Stimulated activated CD8-positive, alpha-beta memory T cell treated with anti-CD3 and anti-CD28 coated beads, Interleukin-4, amount 100 ng/mL, for 24 hours (primary cell): ENCODE measurements at regions not wholly inside any gene's neighbourhood (a gene's known extent, or its start where the extent isn't known, plus 50 kb on each side); places are given as distances from the start of the nearest gene placed in this dataset.

Source experiments
- DNase-seq: peaks from one replicate; pipeline ENCODE4 v3.0.0-alpha.2; 2020; ENCODE audit warnings: low read depth

DNA sequence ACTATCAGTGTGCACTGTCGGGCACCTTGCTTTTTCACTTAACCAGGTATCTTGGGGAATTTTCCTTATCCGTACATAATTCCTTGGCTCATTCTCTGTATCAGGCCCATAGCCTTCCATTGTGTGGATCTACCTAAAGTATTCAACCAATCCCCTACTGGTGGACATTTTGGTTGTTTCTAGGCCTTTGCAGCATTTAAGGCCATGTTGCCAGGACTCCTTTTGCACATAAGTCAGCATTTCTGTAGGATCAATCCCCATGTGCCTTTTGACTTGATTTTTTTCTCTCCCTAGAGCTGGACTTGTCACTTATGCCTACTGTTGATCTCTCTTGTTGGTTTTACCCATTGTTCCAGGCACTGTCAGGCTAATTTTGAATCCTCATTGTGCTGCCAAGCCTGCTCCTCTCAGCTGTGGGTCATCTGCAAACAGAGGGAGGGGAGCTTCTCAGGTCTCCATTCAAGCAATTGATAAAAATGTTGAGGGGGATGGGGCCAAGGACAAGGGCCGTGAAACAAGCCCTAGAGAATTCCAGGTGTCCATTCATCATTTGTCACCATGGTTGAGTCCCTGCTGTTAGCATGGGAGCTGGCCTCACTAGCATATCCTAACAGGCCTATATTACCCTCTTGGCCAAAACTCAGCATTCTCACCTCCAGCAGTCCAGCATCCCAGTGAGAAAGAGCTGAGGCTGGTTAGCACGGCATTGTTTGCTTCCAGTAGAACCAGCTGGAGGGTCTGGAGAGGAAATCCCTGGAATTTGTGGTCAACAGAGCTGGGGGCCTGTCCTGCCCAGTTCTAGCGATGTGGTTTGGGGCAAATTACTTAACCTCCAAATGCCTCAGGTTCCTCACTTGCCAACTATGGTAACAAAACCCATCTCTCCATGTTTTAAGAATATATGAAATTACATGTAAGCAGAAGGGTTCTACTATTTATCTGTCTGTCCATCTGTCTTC is 178.4 kb downstream of the MRPL14 start:
- no peak for DNase-seq

- no peak for DNase-seq
Measured at GRCh38 chr6:43947860-43948259, 177.8 kb downstream of the VEGFA start.

DNA sequence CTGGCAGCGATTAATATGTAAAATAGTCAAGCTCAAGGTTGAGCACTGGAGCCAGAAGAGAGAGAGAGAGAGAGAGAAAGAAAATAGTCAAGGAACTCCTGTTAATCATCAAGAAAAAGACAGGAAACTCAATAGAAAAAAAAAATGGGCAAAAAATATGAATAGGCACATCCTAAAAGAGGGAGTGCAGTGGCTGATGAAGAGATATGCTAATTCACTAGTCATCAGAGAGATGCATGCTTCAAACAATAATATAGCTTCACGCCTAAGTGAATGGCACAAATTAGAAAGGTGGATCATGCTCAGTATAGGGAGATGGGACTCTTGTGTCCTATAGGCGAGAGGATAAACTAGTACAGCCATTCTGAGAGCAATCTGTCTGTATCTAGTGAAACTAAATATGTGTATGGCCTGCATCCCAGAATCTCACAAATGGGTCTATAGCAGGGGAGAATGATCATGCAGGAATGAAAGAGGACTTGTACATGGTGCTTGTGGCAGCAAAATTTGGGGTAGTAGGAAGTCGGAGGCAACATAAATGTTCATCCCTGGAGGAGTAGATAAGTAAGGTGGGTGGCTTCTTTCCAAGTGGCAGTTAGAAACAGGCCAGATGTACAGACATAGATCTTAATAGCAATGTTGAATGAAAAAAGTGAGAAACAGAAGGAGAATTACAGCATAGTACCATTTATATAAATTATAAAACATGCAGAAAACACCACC is 176.8 kb downstream of the VEGFA start:
- DNase-seq = no peak

GRCh38 chr6:43945768-43946080 is 175.7 kb downstream of the VEGFA start:
- DNase-seq = no peak

- DNase-seq = no peak
Measured at GRCh38 chr6:43944908-43945767, 175.1 kb downstream of the VEGFA start.

DNA sequence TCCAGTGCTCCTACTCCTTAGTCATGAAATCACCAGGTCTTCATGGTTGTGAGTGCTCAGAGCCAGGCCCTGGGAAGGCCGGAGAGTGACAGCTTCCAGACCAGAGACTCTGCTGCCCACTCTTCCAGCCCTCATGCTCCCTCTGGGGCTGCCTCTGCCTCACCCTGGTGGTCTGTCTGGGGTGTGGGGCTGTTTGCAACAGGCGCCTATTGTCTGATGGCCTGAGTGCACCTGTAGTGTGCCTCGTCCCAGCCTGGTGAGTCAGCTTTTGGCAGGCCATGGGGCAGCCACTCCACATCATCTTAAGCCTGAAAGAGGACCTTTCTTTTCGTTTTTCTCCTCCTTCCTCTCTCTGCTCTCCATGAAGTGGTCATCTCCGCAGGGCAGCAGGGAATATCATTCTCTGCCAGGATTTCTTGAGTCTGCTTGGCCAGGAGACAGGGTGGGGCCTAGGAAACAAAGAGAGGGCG is 173.8 kb downstream of the VEGFA start:
- DNase-seq = no peak

DNA sequence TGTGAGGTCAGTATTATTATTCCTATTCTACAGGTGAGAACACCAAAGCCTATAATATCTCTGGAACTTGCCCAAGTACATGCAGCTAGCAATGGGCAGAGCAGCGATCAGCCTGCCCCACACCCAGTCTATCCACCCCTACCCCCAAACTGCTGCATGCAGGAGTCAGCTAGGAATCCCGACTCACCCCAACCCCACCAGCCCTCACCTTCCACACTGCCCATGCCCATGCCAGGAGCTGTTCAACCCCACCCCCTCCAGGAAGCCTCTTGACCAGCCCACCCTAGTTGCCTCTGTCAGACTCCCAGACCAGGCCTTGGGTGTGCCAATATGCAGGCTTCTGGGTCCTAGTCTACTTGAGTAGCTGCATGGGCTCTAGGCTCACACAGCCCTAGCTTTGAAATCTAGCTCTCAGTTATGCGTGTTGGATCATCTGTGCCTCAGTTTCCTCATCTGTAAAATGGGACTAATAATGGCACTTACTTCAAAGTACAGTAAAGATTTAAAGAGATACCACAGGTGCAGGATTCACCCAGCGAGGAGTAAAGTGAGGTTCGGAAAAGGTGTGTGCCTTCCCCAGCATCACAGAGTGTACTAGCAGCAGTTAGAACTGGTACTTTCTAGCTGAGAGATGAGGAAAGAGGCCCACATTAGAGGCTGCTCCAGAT is 173.2 kb downstream of the VEGFA start:
- no peak for DNase-seq

- DNase-seq = no peak
Measured at GRCh38 chr6:43942616-43943015, 172.6 kb downstream of the VEGFA start.

DNA sequence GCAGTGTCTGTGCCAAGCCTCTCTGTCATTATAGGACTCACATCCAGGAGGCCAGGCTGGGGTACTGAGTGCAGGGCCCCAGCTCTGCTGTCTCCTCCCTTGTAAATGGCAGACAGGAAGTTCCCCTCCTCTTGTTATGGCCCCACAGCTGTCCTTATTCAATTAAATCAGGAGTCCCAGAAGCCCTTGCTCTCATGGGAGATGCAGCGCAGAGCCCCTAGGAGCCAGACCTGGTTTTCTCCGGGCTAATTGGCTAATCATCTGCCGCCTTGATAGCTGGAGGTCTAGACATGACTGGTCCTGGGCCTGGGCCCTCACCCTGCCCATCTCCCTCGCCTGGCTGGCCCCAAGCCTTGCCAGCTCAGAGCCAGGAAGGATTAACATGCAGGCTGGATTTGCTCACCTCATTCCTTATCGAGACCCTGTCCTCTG is 172.0 kb downstream of the VEGFA start:
- no peak for DNase-seq

- no peak for DNase-seq
Measured at GRCh38 chr6:43941174-43941573, 171.2 kb downstream of the VEGFA start.

GRCh38 chr6:43940393-43941087 is 170.5 kb downstream of the VEGFA start:
- DNase-seq = no peak

DNA sequence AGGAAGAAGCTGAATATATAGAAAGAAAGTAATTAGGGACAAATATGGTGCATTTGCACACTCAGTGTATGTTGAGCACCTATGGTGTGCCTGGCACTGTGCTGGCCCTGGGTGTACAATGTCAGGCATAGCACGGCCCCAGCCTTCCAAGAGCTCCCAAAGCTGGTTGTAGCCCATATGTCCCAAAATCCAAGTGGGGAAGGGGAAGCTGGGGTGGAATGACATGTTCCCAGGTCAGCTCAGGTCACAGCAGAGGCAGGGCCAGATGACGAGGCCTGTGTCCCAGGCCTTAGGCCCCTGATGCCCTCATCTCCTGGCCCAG is 170.0 kb downstream of the VEGFA start:
- no peak for DNase-seq

DNA sequence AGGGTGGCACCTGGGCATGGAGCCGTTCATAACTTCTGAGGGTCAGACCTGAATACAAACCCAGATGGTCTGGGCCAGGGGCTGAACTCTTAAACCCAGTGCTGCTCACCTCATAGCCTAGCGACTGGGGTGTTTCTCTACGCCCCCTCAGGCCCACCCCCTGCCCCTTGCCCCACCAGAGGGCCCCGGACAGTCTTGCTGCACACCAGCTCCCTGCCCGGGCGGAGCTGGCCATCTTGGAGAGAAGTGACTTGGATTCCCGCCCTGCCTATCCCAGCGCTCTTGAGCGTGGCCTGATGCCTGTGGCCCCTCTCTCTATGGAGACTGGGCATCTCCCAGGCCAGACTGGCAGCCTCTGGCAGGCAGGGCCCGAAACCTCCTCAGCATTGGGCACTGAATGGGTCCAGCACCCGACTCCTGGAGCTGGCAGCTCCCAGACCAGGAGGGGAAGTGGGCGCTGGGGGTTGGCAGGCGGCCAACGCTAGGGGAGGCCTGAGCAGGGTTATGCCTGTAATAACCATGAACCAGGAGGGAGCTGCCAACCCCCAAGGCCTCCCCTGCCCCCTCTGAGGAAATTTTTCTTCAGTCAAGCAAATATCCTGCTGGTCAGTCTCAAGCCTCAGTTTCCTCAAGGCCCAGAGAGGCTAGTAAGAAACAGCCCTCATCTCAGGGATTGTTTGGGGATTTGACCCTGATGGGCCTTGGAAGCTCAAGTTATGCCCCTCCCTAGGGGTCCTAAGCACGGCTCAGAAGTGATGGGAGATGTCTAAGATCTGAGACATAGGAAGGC is 169.5 kb downstream of the VEGFA start:
- DNase-seq = no peak

DNA sequence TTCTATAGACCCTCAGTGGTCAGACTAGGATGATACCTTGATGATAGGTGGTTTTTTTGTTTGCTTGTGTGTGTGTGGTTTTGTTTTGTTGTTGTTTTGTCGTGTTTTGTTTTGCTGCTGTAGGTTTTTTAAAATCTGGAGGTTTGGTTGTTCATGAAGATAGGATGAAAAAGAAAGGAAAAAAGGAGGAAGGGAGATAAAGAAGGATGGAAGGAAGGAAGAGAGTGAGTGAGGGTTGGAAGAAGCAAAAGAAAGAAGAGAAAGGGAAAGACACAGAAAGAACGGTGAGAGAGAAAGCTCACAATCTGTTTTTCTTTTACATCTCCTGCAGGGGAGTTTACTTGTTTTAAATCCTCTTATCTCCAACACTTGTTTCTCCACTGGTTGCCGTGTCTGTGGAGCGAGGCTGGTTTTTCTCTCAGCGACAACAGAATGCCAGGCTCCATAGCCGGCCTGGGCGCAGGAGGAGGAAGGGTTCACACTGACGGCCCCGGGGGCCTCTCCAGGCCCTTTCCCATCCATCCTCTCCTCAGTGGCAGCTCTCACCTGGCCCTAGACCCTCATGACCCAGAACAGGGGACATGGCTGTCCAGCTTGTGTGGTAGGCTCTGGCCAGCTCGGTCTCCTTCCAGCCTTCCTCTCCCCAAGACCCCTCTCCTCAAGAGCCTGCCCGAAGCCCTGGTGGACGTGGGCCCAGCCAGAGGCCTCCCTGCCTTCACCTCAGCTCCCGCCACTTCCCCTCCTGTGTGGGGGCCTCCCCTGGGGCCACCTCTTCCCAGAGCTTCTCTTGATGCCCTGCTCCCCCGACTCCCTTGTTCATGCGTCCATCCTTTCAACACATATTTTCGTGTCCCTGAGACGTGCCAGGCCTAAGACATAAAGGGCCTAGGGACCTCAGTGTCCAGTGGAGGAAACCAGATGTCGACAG is 168.4 kb downstream of the VEGFA start:
- DNase-seq = no peak

GRCh38 chr6:43937236-43938177 is 167.5 kb downstream of the VEGFA start:
- DNase-seq = no peak

DNA sequence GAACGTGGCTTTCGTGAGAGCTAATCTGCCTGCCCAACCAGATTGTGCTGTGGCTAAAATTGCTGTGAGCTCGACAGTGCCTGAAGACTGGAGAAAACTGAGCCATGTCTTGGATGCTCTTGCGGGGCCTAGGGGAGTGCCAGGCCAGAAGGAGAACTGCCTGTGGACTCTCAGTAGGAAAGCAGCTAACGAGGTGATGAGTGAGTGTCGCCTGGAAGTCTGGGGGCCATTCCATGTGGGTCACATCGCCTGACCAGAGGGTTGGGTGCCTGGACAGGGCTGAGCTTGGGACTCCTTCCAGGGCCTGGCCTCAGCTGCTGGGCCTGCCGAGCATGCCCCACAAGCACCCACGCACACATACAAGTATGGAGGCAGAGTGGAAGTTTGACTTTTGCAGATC is 166.5 kb downstream of the VEGFA start:
- DNase-seq = no peak

- DNase-seq = no peak
Measured at GRCh38 chr6:43935921-43936439, 166.0 kb downstream of the VEGFA start.
